ENCODE measurements at regions not wholly inside any gene's neighbourhood (a gene's known extent, or its start where the extent isn't known, plus 50 kb on each side); places are given as distances from the start of the nearest gene placed in this dataset.

DNA sequence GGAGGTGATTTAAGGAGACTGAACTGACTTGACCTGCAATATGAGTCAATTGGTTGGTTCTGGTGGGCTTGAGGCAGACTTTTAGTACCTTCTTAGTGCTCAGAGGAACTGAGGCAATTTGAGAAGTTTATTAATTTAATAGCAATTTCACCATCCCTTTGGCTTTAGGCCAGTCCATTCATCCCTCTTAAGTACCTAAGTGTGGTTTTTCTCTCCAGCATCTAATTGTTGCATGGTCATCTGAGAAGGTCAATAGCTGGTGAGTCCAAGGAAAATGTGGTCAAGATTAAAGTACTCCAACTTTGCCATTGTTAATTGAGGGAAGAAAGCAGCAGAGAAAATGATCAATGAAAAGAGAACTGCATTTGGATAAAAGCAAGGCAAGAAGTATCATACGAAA lies 115.4 kb upstream of the DYRK2 start:
- intact Hi-C loops (cut with DNase I), result no loop called here
- H3K9me3 ChIP-seq, result no peaks in the 10 kb centered on the region
- no peak overlapping the region for H3K4me3 ChIP-seq
- no peak for DNase-seq
- no peak for ATAC-seq
- no peaks in the 10 kb centered on the region for H3K27me3 ChIP-seq
- no peak overlapping the region for H3K27ac ChIP-seq
- TF ChIP-seq, protein P1, sequence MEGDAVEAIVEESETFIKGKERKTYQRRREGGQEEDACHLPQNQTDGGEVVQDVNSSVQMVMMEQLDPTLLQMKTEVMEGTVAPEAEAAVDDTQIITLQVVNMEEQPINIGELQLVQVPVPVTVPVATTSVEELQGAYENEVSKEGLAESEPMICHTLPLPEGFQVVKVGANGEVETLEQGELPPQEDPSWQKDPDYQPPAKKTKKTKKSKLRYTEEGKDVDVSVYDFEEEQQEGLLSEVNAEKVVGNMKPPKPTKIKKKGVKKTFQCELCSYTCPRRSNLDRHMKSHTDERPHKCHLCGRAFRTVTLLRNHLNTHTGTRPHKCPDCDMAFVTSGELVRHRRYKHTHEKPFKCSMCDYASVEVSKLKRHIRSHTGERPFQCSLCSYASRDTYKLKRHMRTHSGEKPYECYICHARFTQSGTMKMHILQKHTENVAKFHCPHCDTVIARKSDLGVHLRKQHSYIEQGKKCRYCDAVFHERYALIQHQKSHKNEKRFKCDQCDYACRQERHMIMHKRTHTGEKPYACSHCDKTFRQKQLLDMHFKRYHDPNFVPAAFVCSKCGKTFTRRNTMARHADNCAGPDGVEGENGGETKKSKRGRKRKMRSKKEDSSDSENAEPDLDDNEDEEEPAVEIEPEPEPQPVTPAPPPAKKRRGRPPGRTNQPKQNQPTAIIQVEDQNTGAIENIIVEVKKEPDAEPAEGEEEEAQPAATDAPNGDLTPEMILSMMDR (IDR thresholded peaks at IDR 0.05), result no peak
- H3K36me3 ChIP-seq, result no peaks in the 10 kb centered on the region
- H3K4me1 ChIP-seq, result no peaks in the 10 kb centered on the region

DNA sequence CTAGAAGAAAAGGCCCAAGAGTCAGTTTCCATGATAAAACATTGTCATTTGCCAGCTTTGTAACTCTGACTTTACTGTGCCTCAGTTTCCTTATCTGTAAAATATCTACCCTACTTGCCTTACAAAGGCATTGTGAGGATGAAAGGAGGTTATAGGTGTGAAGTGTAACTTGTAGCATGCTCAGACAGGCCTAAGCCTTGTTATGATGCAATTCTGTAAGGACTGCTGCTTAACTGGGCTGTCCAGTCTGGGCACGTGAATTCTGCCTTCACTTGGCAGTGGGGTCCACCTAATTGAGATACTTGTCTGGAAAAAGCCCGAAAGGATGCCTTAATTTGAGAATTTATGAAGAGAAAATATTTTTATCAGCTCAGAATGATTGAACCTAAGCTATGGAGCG lies 114.5 kb upstream of the DYRK2 start:
- TF ChIP-seq, protein P1 (IDR thresholded peaks at IDR 0.05), result no peak
- ATAC-seq, result no peak

DNA sequence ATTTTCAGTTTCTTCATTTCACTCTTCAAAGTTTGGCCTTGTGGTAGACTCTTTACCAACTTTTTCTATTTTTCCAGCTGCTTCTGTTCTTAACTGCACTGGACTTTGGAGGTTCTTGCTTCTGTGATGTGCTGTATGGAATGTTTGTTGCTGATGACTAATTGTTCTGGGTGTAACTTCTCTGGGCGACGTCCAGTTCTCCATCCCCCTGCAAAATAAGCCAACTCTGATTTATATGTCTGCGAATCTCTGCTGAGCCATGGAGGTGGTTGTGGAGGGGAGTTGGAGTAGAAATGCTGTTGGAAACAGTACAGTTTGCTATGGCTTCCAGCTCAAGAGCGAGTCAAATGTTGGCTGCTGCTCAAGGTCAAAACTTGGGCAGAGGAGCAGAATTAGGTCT lies 113.9 kb upstream of the DYRK2 start:
- Histone ChIP-seq H3K27me3 (no peaks in the 10 kb centered on the region), H3K9me3 (no peaks in the 10 kb centered on the region), H3K4me3 (no peak overlapping the region), H3K36me3 (no peaks in the 10 kb centered on the region), H3K4me1 (no peaks in the 10 kb centered on the region), H3K27ac (no peak overlapping the region)
- intact Hi-C loops (cut with DNase I), result no loop called here
- TF ChIP-seq, protein P1 (IDR thresholded peaks at IDR 0.05), result no peak
- no peak for DNase-seq
- no peak for ATAC-seq

More for the DNA sequence above, 114.5 kb upstream of the DYRK2 start:
- intact Hi-C loops (cut with DNase I), result no loop called here
- Histone ChIP-seq H3K36me3 (no peaks in the 10 kb centered on the region), H3K4me3 (no peak overlapping the region), H3K27ac (no peak overlapping the region), H3K27me3 (no peaks in the 10 kb centered on the region), H3K4me1 (no peaks in the 10 kb centered on the region), H3K9me3 (no peaks in the 10 kb centered on the region)
- no peak for DNase-seq

DNA sequence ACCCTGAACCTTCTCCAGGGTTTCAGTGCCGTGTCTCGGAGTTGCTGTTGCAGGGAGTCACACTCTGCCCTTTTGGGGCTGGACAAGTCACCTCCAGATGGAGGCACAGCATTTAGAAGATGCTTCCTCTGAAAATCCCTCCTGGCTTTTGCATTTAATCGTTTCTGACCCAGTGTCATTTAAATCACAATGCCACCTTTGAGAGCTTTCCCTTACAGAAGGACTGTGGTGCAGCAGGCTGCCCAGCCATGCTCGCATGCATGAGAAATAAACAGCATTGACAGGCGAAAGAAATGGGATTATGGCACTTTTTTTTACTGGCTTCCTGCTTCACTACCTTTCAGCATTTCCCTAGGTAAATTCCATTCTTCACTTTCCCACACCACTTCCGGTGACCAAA lies 113.4 kb upstream of the DYRK2 start:
- Histone ChIP-seq H3K27ac (no peak overlapping the region), H3K27me3 (no peaks in the 10 kb centered on the region), H3K9me3 (no peaks in the 10 kb centered on the region), H3K4me3 (no peak overlapping the region), H3K4me1 (no peaks in the 10 kb centered on the region), H3K36me3 (no peaks in the 10 kb centered on the region)
- TF ChIP-seq, protein P1 (IDR thresholded peaks at IDR 0.05), result no peak
- no peak for DNase-seq
- ATAC-seq, result no peak
- intact Hi-C loops (cut with DNase I), result no loop called here

DNA sequence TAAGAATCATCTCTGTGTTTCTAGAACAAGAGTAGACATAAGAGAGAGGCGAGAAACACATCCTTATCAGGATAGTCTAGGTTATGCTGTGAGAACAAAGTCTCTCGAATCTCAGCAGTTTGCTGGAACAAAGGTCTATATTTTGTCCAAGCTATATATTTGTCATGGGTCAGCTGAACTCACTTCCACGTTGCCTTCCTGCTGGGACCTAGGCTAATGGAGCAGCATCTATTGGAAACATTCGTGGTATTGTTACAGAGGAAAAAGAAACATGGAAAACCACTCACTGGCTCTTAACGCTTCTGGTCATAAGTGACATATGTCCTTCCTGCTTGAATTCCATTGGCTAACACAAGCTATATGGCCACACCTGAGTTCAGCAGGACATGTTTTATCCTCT lies 112.6 kb upstream of the DYRK2 start:
- H3K9me3 ChIP-seq, result no peaks in the 10 kb centered on the region
- no peaks in the 10 kb centered on the region for H3K36me3 ChIP-seq
- no peak for ATAC-seq
- TF ChIP-seq, protein P1 (IDR thresholded peaks at IDR 0.05), result no peak
- DNase-seq, result no peak
- intact Hi-C loops (cut with DNase I), result no loop called here
- H3K27me3 ChIP-seq, result no peaks in the 10 kb centered on the region
- no peak overlapping the region for H3K4me3 ChIP-seq
- no peak overlapping the region for H3K27ac ChIP-seq
- no peaks in the 10 kb centered on the region for H3K4me1 ChIP-seq

DNA sequence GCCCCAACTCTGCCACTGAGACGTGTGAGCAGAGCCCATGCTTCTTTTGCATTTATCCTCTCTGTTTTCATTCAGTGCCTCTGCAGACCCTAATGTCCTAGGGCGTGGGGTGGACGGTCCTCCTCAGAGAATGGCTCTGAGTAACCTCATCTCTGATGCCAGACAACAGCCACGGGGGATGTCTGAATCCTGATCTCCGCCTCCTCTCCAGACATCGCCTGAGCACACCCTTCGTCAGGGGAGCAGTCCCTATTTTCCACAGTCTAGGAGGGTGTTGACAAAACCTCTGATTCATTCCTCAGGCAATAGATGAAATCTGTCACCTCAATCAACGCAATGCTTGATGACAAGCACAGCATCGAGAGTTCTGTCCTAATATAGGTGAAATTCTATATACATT lies 109.2 kb upstream of the DYRK2 start:
- intact Hi-C loops (cut with DNase I), result no loop called here
- DNase-seq, result no peak
- no peaks in the 10 kb centered on the region for H3K4me1 ChIP-seq

More for the DNA sequence above, 109.2 kb upstream of the DYRK2 start:
- no peaks in the 10 kb centered on the region for H3K9me3 ChIP-seq
- no peak for ATAC-seq
- H3K27ac ChIP-seq, result no peak overlapping the region
- H3K4me3 ChIP-seq, result no peak overlapping the region
- no peaks in the 10 kb centered on the region for H3K27me3 ChIP-seq
- H3K36me3 ChIP-seq, result no peaks in the 10 kb centered on the region
- TF ChIP-seq, protein P1 (IDR thresholded peaks at IDR 0.05), result no peak

Measured in upper lobe of right lung (tissue), 1 donor.